Testis (tissue), 2 donors: ENCODE measurements at regions not wholly inside any gene's neighbourhood (a gene's known extent, or its start where the extent isn't known, plus 50 kb on each side); places are given as distances from the start of the nearest gene placed in this dataset.

Source experiments
- DNase-seq: peaks from one replicate; pipeline ENCODE4 v3.0.0-alpha.2; 2019
- H3K27ac ChIP-seq, 2 donors: fragments of 200-600 bp; sonication (generic); one replicate each; pipeline ENCODE4 v1.5.1; 2019
- H3K27me3 ChIP-seq: fragments of 200-600 bp; sonication (generic); one replicate; pipeline ENCODE4 v1.5.1; 2019
- H3K36me3 ChIP-seq: fragments of 200-600 bp; sonication (generic); one replicate; pipeline ENCODE4 v1.5.1; 2017; ENCODE audit warnings: low read depth; ENCODE audit errors: missing control alignments
- H3K4me1 ChIP-seq: fragments of 200-600 bp; sonication (generic); one replicate; pipeline ENCODE4 v1.5.1; 2019
- H3K4me3 ChIP-seq, 2 donors: fragments of 200-600 bp; sonication (generic); one replicate each; pipeline ENCODE4 v1.5.1; 2017 to 2019
- H3K9me3 ChIP-seq: fragments of 200-600 bp; sonication (generic); one replicate; pipeline ENCODE4 v1.5.1; 2017
- CTCF ChIP-seq, 3 experiments: fragments of 450-650 bp in 2 of 3; fragments of 200-600 bp in 1 of 3; sonication (generic) in 1 of 3; IDR thresholded peaks; one replicate each; pipeline ENCODE4 v1.5.1; 2016 to 2019; ENCODE audit warnings: antibody characterized with exemption in 3 of 3, mild to moderate bottlenecking in 2 of 3, moderate library complexity in 1 of 3
- POLR2A ChIP-seq: fragments of 450-650 bp; IDR thresholded peaks from one replicate; pipeline ENCODE4 v1.6.1; 2017; ENCODE audit warnings: antibody characterized with exemption, mild to moderate bottlenecking, moderate library complexity
- WGBS, 2 donors: methylation state at CpG; one replicate each; pipeline ENCODE4 v1.1.5; 2018; 5-methylcytosine and 5-hydroxymethylcytosine counted together
- intact Hi-C: fragments of 100-400 bp; cut with DNase I; formaldehyde crosslinking; loops from one replicate; pipeline ENCODE4 v1.15.1; 2023; ENCODE audit warnings: low total_unique reads

- WGBS, 2 donors: 91 to 94% methylated on average over 6 of the region's 6 CpGs
- H3K9me3 ChIP-seq: no peaks in the 10 kb centered on the region
- intact Hi-C loops: no loop called here
- no peak for TF ChIP-seq CTCF (IDR thresholded peaks at IDR 0.05)
- no peak for TF ChIP-seq POLR2A
- no peaks in the 10 kb centered on the region for H3K36me3 ChIP-seq
- no peak for DNase-seq
- no peaks in the 10 kb centered on the region for H3K27me3 ChIP-seq
- H3K4me1 ChIP-seq: peaks cover 13% of the 10 kb centered on the region
- no peak overlapping the region for H3K4me3 ChIP-seq
- no peak overlapping the region for H3K27ac ChIP-seq
Observed at GRCh38 chr5:67355120-67355713, 158.6 kb upstream of the CD180 start.

- intact Hi-C loops: no loop called here
- H3K36me3 ChIP-seq: no peaks in the 10 kb centered on the region
- H3K4me3 ChIP-seq: no peak overlapping the region
- H3K9me3 ChIP-seq: no peaks in the 10 kb centered on the region
- 36 to 48% methylated on average over 10 of the region's 10 CpGs for WGBS, 2 donors
- H3K27ac ChIP-seq: peak overlapping the region in 1 of 2 donors; percentile 34
- H3K27me3 ChIP-seq: no peaks in the 10 kb centered on the region
- DNase-seq: no peak
- H3K4me1 ChIP-seq: peaks cover 13% of the 10 kb centered on the region
- TF ChIP-seq POLR2A: no peak
- TF ChIP-seq CTCF (IDR thresholded peaks at IDR 0.05): no peak
Observed at GRCh38 chr5:67353500-67354450, 157.2 kb upstream of the CD180 start.

DNA sequence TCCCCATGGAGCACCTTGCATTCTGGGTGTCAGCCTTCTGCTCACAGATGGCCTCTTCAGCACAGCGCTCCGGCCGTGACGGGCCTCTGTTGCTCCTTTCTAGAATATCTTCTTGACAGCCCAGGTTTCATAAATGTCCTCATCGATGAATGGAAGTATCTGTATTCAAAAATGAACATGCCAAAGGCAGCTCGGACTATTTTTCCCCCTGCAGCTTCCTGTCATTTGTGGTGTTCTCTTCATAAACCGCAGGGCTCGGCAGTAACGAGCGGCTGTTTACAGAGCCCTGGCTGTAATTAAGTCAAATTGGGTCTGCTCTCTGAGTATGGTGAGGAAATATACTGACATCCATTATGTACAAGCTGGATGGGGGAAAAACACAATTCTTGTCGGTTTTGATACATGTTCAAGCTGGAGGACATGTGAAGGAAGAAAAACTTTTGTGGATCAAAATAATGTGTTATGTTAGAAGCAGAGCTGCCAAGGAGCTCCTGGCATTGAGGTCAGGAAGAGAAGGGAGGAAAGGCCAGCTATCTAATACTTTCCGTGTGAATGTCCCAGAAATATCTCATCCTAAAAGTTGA is 154.1 kb upstream of the CD180 start:
- Histone ChIP-seq H3K4me3 (no peak overlapping the region), H3K27ac (no peak overlapping the region), H3K36me3 (no peaks in the 10 kb centered on the region), H3K9me3 (no peaks in the 10 kb centered on the region), H3K27me3 (no peaks in the 10 kb centered on the region), H3K4me1 (peaks cover 13% of the 10 kb centered on the region)
- 54 to 63% methylated on average over 12 of the region's 12 CpGs for WGBS, 2 donors
- TF ChIP-seq CTCF (IDR thresholded peaks at IDR 0.05) (no peak), POLR2A (no peak)
- no peak for DNase-seq
- intact Hi-C loops: no loop called here

DNA sequence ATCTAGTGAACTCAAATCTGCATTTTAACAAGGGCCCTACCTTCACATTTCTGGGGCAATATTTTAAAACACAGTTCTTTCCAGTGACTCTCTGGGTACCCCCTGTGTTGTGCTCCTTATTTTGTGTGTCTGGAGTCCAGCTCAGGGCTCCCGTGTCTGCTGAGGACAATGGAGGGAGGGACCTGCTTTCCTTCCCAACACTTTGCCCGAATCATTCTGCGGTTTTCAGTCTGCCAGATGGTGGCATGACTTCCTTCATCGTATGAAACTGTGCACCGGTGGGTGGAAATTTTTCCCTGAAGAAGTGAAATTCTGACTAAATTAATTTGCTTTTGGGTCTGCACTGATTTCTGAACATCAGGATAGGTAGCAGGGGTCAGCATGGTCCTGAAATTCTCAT is 153.6 kb upstream of the CD180 start:
- no peak for DNase-seq
- Histone ChIP-seq H3K36me3 (no peaks in the 10 kb centered on the region), H3K27me3 (no peaks in the 10 kb centered on the region), H3K9me3 (no peaks in the 10 kb centered on the region), H3K4me3 (no peak overlapping the region), H3K4me1 (peaks cover 13% of the 10 kb centered on the region), H3K27ac (no peak overlapping the region)
- intact Hi-C loops: no loop called here
- 72% methylated on average over 5 of the region's 5 CpGs for WGBS, 2 donors
- TF ChIP-seq CTCF (IDR thresholded peaks at IDR 0.05) (no peak), POLR2A (no peak)
